ENCODE measurements at regions not wholly inside any gene's neighbourhood (a gene's known extent, or its start where the extent isn't known, plus 50 kb on each side); places are given as distances from the start of the nearest gene placed in this dataset.

DNA sequence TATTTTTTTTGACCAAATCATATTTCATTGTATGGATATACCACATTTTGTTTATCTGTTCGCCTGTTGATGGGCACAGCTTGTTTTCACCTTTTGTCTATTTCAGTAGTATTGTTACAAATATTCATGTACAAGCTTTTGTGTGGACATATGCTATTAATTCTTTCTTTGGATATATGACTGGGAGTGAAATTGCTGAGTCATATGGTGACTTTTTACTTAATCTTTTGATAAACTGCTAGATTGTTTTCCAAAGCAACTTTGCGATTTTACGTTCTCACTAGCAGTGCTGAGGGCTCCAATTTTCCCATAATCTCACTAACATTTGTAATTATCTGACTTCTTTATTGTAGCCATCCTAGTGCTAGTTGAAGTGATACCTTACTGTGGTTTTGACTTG lies 112.4 kb downstream of the CD8B2 start:
- TF ChIP-seq, protein P1, sequence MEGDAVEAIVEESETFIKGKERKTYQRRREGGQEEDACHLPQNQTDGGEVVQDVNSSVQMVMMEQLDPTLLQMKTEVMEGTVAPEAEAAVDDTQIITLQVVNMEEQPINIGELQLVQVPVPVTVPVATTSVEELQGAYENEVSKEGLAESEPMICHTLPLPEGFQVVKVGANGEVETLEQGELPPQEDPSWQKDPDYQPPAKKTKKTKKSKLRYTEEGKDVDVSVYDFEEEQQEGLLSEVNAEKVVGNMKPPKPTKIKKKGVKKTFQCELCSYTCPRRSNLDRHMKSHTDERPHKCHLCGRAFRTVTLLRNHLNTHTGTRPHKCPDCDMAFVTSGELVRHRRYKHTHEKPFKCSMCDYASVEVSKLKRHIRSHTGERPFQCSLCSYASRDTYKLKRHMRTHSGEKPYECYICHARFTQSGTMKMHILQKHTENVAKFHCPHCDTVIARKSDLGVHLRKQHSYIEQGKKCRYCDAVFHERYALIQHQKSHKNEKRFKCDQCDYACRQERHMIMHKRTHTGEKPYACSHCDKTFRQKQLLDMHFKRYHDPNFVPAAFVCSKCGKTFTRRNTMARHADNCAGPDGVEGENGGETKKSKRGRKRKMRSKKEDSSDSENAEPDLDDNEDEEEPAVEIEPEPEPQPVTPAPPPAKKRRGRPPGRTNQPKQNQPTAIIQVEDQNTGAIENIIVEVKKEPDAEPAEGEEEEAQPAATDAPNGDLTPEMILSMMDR (conservative IDR thresholded peaks at IDR 0.05; ENCODE audit: low read length) = no peak
- TF ChIP-seq EZH2phosphoT487 (IDR thresholded peaks at IDR 0.05; ENCODE audit: borderline replicate concordance, low read depth, low read length) = no peak

All from OCI-LY7 (cell line).